Stimulated activated naive B cell treated with anti-CD40 and anti-IgM and Interleukin-4, amounts not matched to agents 10 μg/mL and 1 μg/mL and 100 μg/mL, for 72 hours (primary cell): ENCODE measurements at regions not wholly inside any gene's neighbourhood (a gene's known extent, or its start where the extent isn't known, plus 50 kb on each side); places are given as distances from the start of the nearest gene placed in this dataset.
"Not testable (repeated sequence)": the region's sequence is repeated elsewhere in the genome, so short reads cannot be mapped to it uniquely, and the experiment has no call there.

Experiments used
- ATAC-seq, 2 donors: fragments of 150-1000 bp; cut with Tn5 transposase; replicated peaks; 2 replicates each; pipeline ENCODE4 v1.10.0; 2021; ENCODE audit warnings: moderate library complexity in 1 of 2
- DNase-seq: peaks from one replicate; pipeline ENCODE4 v3.0.0; 2021
- H3K27ac Mint-ChIP-seq: one replicate; pipeline ENCODE4 v1.8.0; 2022; ENCODE audit warnings: mild to moderate bottlenecking, mixed read lengths
- H3K27me3 Mint-ChIP-seq, 2 donors: one replicate each; pipeline ENCODE4 v1.8.0; 2022; ENCODE audit warnings: mixed read lengths in 2 of 2
- H3K36me3 Mint-ChIP-seq, 2 donors: one replicate each; pipeline ENCODE4 v1.8.0; 2022; ENCODE audit warnings: mixed read lengths in 2 of 2, mild to moderate bottlenecking in 1 of 2
- H3K4me1 Mint-ChIP-seq, 2 donors: one replicate each; pipeline ENCODE4 v1.8.0; 2022; ENCODE audit warnings: mixed read lengths in 2 of 2, mild to moderate bottlenecking in 1 of 2
- H3K4me3 Mint-ChIP-seq, 2 donors: one replicate each; pipeline ENCODE4 v1.8.0; 2022; ENCODE audit warnings: mild to moderate bottlenecking in 2 of 2, mixed read lengths in 2 of 2, moderate library complexity in 1 of 2
- H3K9me3 Mint-ChIP-seq, 2 donors: one replicate each; pipeline ENCODE4 v1.8.0; 2022; ENCODE audit warnings: mixed read lengths in 2 of 2, mild to moderate bottlenecking in 1 of 2

DNA sequence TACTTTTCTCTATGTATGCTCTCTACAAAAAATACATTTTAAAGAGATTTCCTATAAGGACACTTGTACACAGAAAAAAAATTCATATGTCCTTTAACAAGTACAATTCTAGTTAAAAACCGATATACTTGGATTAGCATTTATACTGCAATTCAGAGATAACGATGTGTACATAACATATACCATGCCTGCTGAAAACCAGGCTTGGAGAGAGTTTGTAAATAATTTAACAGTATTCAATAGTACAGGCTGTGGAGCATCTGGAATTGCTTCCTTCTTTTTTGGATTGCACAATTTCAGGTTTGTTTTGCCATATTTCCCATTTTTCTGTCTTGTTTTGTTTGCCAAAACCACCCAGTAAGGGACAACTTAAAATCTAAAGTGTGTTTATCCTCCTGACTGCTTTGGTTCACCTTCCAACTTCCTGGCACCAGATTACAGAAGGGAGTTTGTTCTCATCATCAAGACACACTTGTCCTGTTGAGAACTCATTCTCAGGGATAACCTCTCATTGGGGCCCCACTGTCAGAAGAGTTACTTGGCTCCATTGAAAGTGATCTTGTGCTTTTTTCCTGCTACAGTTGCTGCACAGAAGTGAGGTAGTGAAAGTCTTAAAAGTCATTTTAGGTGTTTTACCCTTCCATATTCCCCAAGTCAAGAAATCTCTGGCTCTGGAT lies 1526.7 kb downstream of the KHDRBS2 start:
- not testable (repeated sequence) for H3K27ac Mint-ChIP-seq, ATAC-seq, H3K4me1 Mint-ChIP-seq, H3K27me3 Mint-ChIP-seq, DNase-seq, H3K36me3 Mint-ChIP-seq, H3K4me3 Mint-ChIP-seq
- peaks cover 4 to 13% of the 10 kb centered on the region in 2 donors for H3K9me3 Mint-ChIP-seq

DNA sequence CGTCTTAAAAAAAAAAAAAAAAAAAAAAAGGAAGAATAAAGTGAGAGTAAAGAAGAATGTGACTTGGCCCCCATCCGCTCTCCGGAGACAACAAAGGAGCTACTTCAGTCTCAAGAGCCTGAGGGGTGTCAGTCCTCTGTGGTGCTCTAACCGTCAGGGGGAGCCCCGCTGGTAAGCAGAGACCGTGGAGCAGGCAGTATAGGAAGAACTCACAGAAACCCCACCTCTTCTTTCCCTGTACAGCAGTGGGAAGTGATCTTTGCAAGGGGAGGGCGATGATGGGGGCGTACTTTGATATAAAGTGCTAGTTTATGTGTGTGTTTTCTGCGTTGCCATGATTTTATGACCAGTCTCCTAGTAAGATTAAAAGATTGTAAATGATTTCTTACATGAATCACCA lies 1527.3 kb downstream of the KHDRBS2 start:
- not testable (repeated sequence) for H3K27ac Mint-ChIP-seq, H3K27me3 Mint-ChIP-seq, H3K4me3 Mint-ChIP-seq, H3K36me3 Mint-ChIP-seq, ATAC-seq, H3K4me1 Mint-ChIP-seq, DNase-seq
- peaks cover 4 to 13% of the 10 kb centered on the region in 2 donors for H3K9me3 Mint-ChIP-seq

DNA sequence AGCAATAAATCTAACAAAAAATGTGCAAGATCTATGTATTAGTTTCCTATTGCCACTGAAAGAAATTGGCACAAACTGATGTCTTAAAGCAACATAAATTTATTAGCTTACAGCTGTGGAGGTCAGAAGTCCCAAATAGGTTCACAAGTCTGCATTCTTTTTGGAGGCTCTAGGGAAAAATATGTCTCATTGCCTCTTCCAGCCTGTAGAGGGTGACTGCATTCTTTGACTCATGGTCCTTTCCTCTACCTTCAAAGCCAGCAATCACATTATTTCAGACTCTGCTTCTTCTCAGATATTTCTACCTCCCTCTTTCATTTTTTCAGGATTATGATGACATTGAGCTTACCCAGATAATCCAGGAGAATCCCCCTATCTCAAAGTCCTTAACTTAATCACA lies 1531.1 kb downstream of the KHDRBS2 start:
- Mint-ChIP-seq H3K36me3 (peaks cover 0 to 2% of the 10 kb centered on the region in 2 donors), H3K9me3 (peaks cover 4 to 10% of the 10 kb centered on the region in 2 donors), H3K27ac (no peak overlapping the region), H3K4me3 (no peak overlapping the region), H3K27me3 (no peaks in the 10 kb centered on the region), H3K4me1 (no peaks in the 10 kb centered on the region)
- DNase-seq: no peak
- ATAC-seq: no peak

DNA sequence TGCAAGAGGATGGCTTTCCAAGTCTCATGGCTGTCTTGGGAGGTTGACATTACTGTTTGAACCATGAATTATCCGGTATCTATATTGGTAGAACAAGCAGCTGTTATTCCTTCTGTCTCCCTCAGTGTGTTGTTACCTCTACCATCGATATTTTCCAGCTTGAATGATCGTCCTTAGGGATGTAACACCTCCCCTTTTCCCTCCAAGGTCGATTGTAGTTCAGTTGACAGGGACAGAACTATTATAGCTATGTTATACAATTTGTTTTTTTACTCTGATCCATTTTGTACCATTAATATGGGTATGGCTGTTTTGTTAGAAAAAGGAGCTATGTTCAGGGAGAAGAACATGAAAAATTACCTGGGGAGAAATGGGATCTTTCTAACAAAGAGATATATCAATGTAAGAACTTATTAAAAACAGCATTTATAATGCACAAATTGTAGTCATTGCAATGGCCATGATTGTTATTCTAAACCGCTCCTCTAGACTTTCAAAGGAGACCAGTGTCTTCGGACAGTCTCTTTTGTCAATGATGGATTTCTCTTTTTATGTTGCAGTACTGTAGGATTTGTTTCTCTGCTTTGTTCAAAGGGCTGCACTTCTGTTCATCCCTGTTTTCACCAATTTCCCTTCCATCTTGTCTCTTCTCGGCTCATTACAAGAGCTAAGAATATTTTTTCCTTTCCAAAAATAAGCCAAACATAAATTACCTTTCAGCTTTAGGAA lies 1535.5 kb downstream of the KHDRBS2 start:
- not testable (repeated sequence) for H3K36me3 Mint-ChIP-seq, H3K27me3 Mint-ChIP-seq, H3K9me3 Mint-ChIP-seq, ATAC-seq, H3K27ac Mint-ChIP-seq, DNase-seq, H3K4me1 Mint-ChIP-seq, H3K4me3 Mint-ChIP-seq

DNA sequence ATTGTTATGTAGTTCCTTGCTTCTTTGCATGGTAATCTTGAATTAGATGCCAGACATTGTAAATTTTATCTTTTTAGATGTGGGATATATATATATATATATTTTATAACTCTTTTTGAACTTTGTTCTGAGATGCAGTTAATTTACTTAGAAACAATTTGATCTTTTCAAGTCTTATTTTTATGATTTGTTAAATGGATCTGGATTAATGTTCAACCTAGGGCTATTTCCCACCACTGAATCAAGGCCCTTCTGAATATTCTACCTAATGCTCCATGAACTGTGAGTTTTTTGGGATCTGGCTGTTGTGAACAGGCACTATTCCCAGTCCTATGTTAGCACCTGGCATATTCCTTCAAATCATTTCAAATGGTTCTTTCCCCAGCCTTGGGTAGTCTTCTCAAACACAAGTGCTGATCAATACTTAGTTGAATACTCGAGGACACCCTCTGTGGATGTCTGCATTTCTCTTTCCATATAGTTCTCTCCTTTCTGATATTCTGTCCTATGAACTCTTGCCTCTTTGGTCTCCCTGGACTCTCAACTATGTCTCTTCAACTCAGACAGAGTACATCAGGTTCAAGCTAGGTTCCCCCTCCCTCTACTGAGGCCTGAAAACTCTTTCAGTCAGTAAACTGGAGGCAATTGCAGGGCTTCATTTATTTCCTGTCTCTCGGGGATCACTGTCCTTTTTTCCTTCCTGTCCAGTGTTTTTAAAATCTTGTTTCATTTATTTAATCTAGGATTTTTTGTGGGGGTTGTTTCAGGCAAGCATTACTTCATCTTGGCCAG lies 1538.1 kb downstream of the KHDRBS2 start:
- H3K4me3 Mint-ChIP-seq, H3K9me3 Mint-ChIP-seq, H3K4me1 Mint-ChIP-seq, ATAC-seq, H3K36me3 Mint-ChIP-seq, DNase-seq, H3K27ac Mint-ChIP-seq, H3K27me3 Mint-ChIP-seq: not testable (repeated sequence)

DNA sequence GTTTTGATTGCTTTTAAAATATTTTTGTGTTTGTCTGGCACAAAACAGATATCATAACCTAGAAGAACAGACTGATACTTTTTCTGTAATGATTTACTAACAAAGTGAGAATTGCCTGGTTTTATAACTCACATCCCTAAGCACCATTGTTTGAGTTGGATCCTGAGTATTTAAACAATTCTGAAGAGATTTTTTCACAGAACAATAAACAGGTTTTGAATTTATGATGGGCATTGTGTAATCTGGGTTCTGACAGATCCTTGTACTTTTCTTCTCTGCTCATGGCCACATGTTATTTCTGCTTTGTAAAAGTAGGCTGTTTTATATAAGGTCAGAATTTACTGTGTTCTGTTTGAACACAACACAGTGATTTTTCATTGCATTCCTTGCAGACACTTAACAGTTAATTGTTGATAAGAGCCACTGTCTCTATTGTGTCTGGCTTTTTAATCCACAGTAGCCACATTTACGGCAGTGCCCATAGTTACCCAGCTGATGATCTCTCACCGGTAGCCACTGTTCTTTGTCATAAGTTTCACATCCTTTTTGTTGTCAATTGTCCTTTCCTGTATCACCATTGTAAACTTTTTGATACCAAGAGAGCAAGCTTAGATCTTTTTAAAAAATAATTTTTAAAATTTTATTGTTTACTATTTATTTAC lies 1548.1 kb downstream of the KHDRBS2 start:
- not testable (repeated sequence) for DNase-seq, H3K27ac Mint-ChIP-seq, H3K27me3 Mint-ChIP-seq, H3K36me3 Mint-ChIP-seq, H3K4me3 Mint-ChIP-seq, H3K4me1 Mint-ChIP-seq
- peaks cover 0 to 12% of the 10 kb centered on the region in 2 donors for H3K9me3 Mint-ChIP-seq
- peak; percentile 71 to 75 for ATAC-seq

DNA sequence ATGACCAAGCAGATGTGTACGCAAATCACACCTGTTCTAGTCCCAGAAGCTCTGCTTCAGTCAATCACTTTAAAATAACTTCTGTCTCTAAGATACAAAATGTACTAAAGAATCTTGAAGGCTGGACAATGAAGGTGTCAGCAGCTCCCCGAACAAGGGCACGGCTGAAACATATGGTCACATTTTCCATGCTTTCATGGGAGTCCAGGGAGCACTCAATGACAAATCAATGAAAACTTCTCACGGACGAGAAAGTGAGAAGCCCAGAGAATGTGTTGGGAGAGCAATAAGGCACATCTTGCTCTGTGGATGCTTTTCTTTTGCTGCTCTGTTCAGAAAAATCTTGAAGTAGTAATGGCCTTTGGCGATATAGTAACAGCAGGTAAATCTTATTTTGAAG lies 1548.7 kb downstream of the KHDRBS2 start:
- H3K27ac Mint-ChIP-seq, ATAC-seq: not testable (repeated sequence)

DNA sequence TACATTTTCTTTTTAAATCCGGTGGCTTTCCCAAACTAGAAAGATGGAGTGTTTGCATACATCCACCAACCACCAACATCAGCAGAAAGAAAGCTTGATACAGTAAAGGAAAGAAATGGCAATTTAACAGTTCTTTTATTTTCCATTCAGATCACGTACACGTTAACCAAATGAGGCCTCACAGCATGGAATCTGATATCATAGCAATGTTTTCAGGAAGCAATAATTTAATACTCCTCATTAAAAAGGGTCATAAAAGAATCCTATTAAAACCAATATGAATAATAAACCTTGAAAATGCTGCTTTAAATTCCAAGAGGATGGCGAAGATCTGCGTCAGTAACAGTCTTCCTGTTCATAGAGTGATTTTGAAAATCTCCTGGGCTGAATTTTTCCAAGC lies 1562.1 kb downstream of the KHDRBS2 start:
- H3K4me1 Mint-ChIP-seq, ATAC-seq, H3K27me3 Mint-ChIP-seq, DNase-seq, H3K36me3 Mint-ChIP-seq, H3K4me3 Mint-ChIP-seq, H3K27ac Mint-ChIP-seq: not testable (repeated sequence)
- H3K9me3 Mint-ChIP-seq: peaks cover 12 to 16% of the 10 kb centered on the region in 2 donors

More for the DNA sequence above, 1548.7 kb downstream of the KHDRBS2 start:
- not testable (repeated sequence) for H3K36me3 Mint-ChIP-seq, H3K27me3 Mint-ChIP-seq, H3K4me1 Mint-ChIP-seq, DNase-seq, H3K4me3 Mint-ChIP-seq
- H3K9me3 Mint-ChIP-seq: peaks cover 0 to 12% of the 10 kb centered on the region in 2 donors

DNA sequence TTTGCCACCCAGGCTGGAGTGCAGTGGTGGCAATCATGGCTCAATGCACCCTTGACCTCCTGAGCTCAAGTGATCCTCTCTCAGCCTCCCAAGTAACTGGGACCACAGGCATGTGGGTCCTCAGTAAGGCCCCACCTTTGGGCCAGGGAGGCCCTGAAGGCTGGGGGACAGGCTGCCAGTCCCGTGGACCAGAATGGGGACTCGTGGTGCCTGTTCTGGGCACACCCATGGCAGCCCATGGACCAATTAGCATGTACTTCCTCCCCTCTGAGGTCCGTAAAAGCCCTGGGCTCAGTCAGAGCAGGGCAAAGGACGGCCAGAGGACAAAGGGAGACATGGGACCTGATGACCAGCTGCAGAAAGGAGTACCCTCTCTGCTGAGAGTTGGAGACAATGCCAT lies 1590.8 kb downstream of the KHDRBS2 start:
- H3K4me1 Mint-ChIP-seq: no peaks in the 10 kb centered on the region
- peaks cover 5 to 8% of the 10 kb centered on the region in 2 donors for H3K9me3 Mint-ChIP-seq
- no peak overlapping the region for H3K4me3 Mint-ChIP-seq
- no peak overlapping the region for H3K27ac Mint-ChIP-seq
- no peak for ATAC-seq
- DNase-seq: no peak
- no peaks in the 10 kb centered on the region for H3K27me3 Mint-ChIP-seq
- H3K36me3 Mint-ChIP-seq: no peaks in the 10 kb centered on the region

DNA sequence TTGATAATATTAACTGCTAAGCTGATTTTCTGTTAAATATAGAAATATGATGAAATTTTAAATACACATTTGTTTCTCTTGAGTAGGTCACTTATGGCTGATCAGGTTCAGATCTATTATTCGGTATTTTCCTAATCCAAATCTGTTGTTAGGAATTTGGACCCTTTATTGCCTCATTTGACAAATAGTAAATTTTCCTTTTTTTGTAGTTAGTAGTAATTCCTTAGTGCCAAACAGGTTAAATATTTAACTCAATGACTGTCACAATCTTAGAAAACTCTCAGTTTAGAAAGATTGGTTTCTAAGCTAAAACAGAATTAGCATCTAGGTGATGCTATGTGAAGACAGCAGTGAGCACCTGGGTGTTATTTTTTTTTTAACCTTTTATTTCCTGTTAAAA lies 1598.9 kb downstream of the KHDRBS2 start:
- Mint-ChIP-seq H3K4me3 (no peak overlapping the region), H3K4me1 (no peaks in the 10 kb centered on the region), H3K36me3 (no peaks in the 10 kb centered on the region), H3K27me3 (no peaks in the 10 kb centered on the region), H3K9me3 (peaks cover 9% of the 10 kb centered on the region in 2 donors), H3K27ac (no peak overlapping the region)
- ATAC-seq: no peak
- no peak for DNase-seq

DNA sequence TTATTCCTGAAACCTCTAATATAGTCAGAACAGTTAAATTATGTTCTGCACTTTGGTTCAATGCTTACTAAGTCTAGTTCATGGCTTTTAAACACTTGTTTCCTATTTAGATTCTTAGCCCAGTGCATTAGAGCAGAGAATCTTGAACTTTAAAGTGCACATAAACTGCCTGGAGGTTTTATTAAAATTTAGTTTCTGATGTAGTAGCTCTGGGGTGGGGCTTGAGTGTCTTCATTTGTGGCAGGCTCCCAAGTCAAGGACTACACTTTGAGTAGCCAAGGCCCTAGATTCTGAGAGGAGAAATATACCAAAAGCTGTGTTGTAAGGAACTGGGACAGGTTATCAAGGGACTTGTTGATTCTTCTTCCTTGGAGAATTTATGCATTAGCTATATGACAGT lies 1604.2 kb downstream of the KHDRBS2 start:
- ATAC-seq (no peak), DNase-seq (no peak)
- Mint-ChIP-seq H3K27ac (no peak overlapping the region), H3K9me3 (peaks cover 8 to 13% of the 10 kb centered on the region in 2 donors), H3K27me3 (no peaks in the 10 kb centered on the region), H3K4me1 (no peaks in the 10 kb centered on the region), H3K4me3 (no peak overlapping the region), H3K36me3 (no peaks in the 10 kb centered on the region)

DNA sequence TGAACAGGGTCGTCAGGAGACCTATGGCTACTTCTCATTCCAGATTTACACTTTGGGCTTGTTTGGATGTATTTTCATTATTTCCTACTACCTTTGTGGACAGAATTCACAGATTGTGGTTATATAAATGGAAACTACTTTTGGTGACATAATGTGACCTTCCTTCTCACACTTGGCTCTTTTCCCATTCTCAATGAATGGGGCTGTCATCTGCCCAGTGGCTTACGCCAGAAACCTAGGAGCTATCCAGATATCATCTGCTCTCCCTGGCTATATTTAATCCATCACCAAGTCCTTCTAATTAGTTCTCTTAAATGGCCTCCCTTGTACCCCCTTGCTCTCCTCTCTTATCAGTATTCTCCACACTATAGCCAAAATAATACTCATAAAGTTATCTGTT lies 1606.8 kb downstream of the KHDRBS2 start:
- Mint-ChIP-seq H3K4me1 (no peaks in the 10 kb centered on the region), H3K4me3 (no peak overlapping the region), H3K27me3 (no peaks in the 10 kb centered on the region), H3K27ac (no peak overlapping the region), H3K9me3 (peaks cover 9 to 16% of the 10 kb centered on the region in 2 donors), H3K36me3 (no peaks in the 10 kb centered on the region)
- no peak for DNase-seq
- ATAC-seq: no peak

DNA sequence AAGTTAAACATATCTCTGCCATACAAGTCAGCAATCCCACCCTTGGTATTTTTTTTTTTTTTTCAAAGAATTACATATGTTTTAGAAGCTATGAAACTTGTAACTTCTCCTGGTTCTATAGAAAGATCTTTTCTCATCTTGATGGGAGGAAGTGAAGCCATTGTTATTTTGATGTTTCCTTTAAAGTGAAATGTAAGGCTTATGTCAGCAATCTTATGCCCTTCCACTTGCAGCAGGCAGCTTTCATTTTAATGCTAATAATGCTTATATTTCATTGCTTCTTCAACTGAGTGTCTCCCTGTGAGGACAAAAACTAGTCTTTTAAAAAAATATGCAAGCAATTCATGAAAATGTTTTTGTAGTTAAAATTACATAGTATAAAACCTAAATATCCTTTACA lies 1614.7 kb downstream of the KHDRBS2 start:
- H3K4me1 Mint-ChIP-seq: no peaks in the 10 kb centered on the region
- no peak for DNase-seq
- no peaks in the 10 kb centered on the region for H3K27me3 Mint-ChIP-seq
- no peak overlapping the region for H3K4me3 Mint-ChIP-seq
- no peaks in the 10 kb centered on the region for H3K36me3 Mint-ChIP-seq
- peaks cover 4 to 10% of the 10 kb centered on the region in 2 donors for H3K9me3 Mint-ChIP-seq
- H3K27ac Mint-ChIP-seq: no peak overlapping the region
- ATAC-seq: no peak

DNA sequence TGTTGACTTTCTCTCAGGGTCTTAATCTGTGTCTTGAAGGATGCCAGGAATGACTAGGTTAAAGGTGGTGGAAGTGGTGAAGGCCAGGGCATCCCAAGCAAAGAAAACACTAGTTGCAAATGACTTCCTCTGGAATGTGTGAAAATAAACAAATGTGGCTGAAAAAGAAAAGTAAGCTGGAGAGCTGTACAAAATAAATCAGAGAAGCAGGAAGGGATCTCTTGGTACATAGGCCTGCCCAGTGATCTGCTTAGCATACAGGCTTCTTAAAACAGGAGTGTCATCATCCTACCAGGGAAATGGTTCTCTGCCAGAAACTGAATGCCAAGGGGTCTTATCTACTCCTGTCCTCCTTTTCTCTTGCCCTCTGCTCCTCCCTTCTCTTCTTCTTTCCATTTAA lies 1616.0 kb downstream of the KHDRBS2 start:
- H3K4me3 Mint-ChIP-seq: no peak overlapping the region
- ATAC-seq (no peak), DNase-seq (no peak)
- no peaks in the 10 kb centered on the region for H3K4me1 Mint-ChIP-seq
- peaks cover 10% of the 10 kb centered on the region in 2 donors for H3K9me3 Mint-ChIP-seq
- no peaks in the 10 kb centered on the region for H3K27me3 Mint-ChIP-seq
- no peaks in the 10 kb centered on the region for H3K36me3 Mint-ChIP-seq
- H3K27ac Mint-ChIP-seq: no peak overlapping the region
